Stimulated activated CD8-positive, alpha-beta memory T cell treated with anti-CD3 and anti-CD28 coated beads, Interleukin-12 subunit alpha, Interleukin-12 subunit beta, amount 100 ng/mL, for 1 hour (primary cell): ENCODE measurements at regions not wholly inside any gene's neighbourhood (a gene's known extent, or its start where the extent isn't known, plus 50 kb on each side); places are given as distances from the start of the nearest gene placed in this dataset.

Experiments used
- DNase-seq: peaks from one replicate; pipeline ENCODE4 v3.0.0-alpha.2; 2020; ENCODE audit warnings: low read depth

DNA sequence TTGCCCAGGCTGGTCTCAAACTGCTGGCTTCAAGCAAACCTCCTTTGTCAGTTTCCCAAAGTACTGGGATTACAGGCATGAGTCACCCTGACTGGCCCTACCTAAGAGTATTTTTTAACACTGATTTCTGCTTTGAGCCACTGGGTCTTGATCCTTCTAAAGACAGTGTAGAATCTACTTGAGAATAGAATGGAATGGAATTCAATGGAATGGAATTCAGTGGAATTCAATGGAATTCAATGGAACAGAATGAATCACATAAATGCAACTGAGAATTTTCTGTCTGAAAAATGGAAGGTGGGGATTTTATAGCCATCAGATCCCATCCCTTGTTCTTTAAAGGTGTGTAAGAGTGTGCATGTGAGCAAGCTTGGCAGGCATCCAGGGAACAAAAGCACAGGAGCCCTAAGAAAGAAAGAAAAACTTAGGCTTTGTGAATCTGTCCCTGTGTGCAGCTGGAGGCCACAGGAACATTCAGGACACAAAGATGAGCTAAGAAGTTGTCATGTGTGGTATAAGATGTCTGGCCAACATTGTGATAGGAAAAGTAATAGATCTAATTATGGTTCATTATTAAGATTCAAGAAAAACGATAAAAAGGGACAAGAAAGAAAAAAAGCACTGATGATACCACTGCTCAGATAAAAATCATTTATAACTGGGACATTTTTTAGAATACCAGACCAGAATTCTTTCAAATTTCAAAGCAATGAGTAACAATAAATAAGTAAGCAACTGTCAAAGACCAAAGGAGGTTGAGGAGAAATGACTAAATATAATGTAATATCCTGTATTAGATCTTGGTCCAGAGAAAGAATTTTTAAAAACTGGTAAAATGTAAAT, 681.0 kb upstream of the GJE1 start:
- DNase-seq, result no peak

DNA sequence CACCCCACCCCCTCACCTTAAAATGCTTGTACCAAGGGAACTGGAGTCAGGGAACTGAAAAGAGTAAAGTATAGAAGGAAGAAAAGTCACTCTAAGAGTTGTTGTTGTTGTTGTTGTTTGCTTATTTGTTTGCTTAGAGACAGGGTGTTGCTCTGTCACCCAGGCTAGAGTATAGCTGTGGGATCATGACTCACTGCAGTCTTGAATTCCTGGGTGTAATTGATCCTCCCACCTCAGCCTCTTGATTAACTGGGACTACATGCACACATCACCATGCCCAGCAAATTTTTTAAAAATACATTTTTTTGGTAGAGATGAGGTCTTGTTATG, 681.6 kb upstream of the GJE1 start:
- DNase-seq, result no peak

- no peak for DNase-seq
Observed at GRCh38 chr6:141445928-141446628, 686.6 kb upstream of the GJE1 start.

GRCh38 chr6:141443668-141444289, 688.9 kb upstream of the GJE1 start:
- no peak for DNase-seq

DNA sequence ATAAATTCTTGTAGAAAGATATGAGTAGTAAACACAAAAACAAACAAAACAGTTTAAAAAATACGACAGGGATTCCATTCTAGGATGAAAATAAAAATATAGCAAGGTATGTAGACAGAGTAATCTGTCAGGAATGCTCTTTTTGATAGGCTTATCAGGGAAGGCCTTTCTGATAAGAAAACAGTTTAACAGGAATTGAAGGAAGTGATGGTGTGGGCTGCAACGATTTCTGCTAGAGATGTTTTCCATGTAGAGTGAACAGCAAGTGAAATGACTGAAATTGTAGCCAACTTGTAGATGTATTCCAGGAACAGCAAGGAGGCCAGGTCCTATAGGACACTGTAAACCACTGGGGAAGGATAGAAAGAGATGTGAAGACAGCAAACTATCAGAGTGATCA, 689.7 kb upstream of the GJE1 start:
- DNase-seq, result no peak

GRCh38 chr6:141439513-141439912, 693.2 kb upstream of the GJE1 start:
- no peak for DNase-seq

DNA sequence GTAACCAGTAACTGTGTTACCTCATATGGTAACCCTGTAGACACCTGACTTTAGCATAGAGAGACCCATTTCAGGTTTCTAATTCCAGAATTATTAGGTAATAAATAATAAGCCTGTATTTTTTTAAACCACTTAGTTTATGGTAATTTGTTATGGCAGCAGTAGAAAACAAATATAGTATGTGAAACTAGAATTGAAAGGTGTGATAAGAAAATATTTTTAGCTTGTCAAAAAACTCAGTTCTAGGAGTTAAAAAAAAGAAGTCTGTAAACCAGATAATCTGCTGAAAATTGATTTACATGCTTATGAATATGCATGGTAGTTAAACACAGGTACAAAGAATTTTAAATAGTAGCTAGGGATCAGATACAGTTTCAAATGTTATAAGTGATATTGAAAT, 695.0 kb upstream of the GJE1 start:
- no peak for DNase-seq

DNA sequence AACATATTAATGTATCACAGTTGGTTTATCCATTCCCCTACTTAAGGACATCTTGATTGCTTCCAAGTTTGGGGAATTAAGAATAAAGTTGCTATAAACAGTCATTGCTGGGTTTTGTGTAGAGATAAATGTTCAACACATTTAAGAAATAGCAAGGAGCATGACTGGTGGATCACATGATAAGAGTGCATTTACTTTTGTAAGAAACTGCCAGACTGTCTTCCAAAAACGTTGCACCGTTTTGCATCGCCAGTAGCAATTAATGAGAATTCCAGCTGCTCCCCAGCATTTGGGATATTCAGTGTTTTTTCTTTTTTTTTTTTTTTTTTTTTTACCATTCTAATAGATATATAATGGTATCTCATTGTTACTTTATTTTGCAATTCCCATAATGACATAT, 695.7 kb upstream of the GJE1 start:
- DNase-seq, result no peak

DNA sequence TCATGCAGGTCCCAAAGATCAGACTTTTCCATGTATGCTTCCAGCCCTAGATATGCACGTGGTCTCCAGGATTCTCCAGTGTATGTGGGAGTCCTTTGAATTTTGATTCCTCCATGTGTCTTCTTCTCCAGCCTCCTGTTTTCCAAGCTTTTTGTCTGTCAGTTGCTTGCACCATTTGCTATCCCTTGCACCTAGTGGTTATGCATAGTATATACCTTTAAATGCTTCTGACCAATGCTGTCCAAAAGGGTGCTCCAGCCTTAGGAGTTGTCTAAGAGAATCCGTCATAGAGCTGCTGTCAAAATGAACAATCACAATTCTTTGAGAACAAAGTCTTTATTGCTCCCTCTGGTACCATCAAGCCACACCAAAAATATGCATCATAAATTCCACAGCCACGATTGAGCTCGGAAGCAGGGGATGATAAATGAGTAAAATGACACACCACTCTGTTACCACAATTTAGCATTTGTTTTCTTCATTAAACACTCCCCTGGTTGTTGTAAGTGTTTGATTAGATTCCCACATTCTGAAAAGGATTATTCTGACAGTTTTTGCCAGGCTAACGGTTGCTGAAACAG, 706.2 kb upstream of the GJE1 start:
- no peak for DNase-seq

DNA sequence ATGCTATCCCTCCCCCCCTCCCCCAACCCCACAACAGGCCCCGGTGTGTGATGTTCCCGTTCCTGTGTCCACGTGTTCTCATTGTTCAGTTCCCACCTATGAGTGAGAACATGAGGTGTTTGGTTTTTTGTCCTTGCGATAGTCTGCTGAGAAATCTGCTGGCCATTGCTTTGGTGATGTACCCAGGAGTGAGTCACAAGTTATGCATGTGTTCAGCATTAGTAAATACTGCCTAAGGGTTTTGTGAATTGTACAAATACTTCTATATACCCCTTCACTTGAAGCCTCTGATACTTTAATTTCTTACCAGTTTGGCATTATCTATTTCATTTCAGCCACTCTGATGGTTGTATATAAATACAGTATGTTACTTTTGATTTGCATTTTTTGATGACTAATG, 711.3 kb upstream of the GJE1 start:
- DNase-seq, result no peak

- no peak for DNase-seq
Observed at GRCh38 chr6:141418076-141418475, 714.6 kb upstream of the GJE1 start.

- no peak for DNase-seq
Observed at GRCh38 chr6:141415896-141416295, 716.8 kb upstream of the GJE1 start.

DNA sequence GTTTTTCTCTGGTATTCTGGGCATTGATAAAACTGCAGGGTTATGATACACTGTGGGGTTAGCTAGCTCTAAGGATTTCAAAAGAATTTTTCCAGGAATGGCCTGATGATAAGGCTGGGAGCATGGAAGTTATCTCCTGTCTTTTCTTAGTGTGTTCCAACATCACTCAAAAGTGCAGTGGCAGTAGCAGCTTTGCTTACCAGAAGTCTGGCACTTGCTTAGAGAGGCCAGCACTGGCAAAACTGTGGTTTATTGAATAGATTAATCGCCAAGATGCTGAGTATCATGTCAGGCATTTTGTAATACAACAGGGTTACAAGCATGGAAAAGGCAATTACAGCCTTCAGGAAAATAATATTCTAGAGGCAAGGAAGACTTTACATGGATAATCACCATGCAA, 719.5 kb upstream of the GJE1 start:
- no peak for DNase-seq

- no peak for DNase-seq
Observed at GRCh38 chr6:141406761-141407160, 726.0 kb upstream of the GJE1 start.

DNA sequence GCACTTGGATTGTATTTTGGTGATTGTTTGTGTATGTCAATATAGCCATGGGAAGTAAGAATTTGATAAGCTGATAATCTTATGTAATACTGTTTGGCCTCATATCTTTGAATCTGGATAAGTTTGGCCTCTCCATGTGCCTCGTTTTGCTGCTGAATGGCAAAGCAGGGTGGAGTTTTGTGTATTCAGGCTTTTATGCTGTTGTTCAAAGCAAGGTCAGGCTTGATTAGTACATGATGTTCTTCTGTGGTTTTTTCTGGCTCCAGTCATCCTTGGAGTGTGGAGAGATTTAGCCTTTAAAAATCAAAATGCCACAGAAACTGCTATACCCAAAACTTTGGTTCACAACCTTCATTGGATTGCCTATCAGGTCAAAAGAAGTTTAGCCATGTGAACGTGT, 728.9 kb upstream of the GJE1 start:
- DNase-seq, result no peak

- DNase-seq, result no peak
Observed at GRCh38 chr6:141403103-141403502, 729.6 kb upstream of the GJE1 start.

DNA sequence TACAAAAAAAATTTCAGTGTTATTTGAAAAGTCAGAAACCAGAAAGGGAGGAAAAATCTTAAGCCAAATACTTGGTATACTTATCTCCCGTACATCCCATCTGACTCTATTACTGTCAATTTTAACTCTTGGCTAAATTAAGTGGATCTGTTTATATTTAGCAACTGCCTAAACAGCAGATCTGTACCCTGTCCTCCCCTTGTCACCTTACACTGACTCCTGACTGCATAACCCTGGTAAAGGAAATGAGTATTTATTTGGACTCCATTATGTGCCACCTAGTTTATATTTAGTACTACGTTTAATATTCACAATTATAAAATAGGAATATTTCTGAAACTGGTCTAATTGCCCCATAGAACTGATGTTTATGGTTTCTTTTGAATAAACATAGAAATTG, 730.2 kb upstream of the GJE1 start:
- no peak for DNase-seq

GRCh38 chr6:141401851-141402250, 730.9 kb upstream of the GJE1 start:
- no peak for DNase-seq

GRCh38 chr6:141401168-141401567, 731.6 kb upstream of the GJE1 start:
- DNase-seq, result no peak

- DNase-seq, result no peak
Observed at GRCh38 chr6:141398949-141399348, 733.8 kb upstream of the GJE1 start.

- no peak for DNase-seq
Observed at GRCh38 chr6:141395443-141396008, 737.2 kb upstream of the GJE1 start.

DNA sequence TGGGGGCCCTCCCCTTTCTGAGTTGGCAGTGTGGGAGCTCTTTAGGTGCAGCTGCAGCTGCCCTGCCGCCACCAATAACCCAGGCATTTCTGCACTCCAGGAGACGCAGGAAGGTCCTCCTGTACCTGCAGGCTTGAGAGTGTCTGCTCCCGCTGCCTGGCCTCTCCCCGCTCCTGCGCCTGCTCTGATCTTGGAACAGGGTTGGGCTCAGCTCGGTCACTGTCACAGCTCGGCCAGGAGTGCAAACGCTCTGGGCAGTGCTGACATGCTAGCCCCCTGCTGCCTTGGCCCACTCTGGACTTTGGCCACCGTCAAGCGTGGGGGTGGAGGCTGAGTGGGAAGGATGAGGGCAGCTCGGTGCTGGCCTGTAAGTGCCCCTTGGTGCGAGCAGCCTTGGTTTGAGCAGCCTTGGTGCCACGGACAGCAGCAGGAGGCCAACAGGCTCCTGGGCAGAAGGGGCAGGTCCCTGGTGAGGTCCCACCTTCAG, 738.1 kb upstream of the GJE1 start:
- no peak for DNase-seq

- no peak for DNase-seq
Observed at GRCh38 chr6:141394125-141394536, 738.6 kb upstream of the GJE1 start.
